HG03571 (cell line): ENCODE measurements at regions not wholly inside any gene's neighbourhood (a gene's known extent, or its start where the extent isn't known, plus 50 kb on each side); places are given as distances from the start of the nearest gene placed in this dataset.
"Not testable (repeated sequence)": the region's sequence is repeated elsewhere in the genome, so short reads cannot be mapped to it uniquely, and the experiment has no call there.

Experiments
- ATAC-seq: cut with Tn5 transposase; IDR thresholded peaks from one replicate; pipeline ENCODE4 v1.9.1; 2021; ENCODE audit not compliant: unreplicated experiment

- no peak for ATAC-seq
Observed at GRCh38 chr10:28354511-28354910, 51.6 kb upstream of the MPP7 start.

GRCh38 chr10:28355376-28355775, 52.5 kb upstream of the MPP7 start:
- no peak for ATAC-seq

GRCh38 chr10:28359334-28359733, 56.5 kb upstream of the MPP7 start:
- no peak for ATAC-seq

- ATAC-seq: no peak
Observed at GRCh38 chr10:28360175-28360574, 57.3 kb upstream of the MPP7 start.

- no peak for ATAC-seq
Observed at GRCh38 chr10:28363376-28363775, 60.5 kb upstream of the MPP7 start.

DNA sequence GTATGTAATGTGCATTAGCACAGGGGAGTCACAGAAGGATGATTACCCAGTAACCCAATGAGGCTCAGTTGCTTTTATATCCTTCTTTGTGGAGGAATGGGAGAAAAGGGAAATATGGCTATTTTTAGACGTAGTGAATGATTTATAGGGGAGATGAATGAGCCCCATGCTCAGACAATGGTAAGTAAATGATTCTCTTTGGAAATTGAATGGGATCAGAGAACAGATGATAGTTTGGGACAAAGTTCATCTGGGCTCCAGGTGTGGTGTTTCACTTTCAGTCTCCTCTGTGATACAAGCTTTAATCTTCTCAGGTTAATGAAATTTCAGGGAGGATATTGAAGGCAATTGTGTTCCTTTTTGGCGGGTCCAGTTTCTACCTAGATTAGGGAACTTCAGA, 63.0 kb upstream of the MPP7 start:
- ATAC-seq: no peak

- ATAC-seq: no peak
Observed at GRCh38 chr10:28366994-28367393, 64.1 kb upstream of the MPP7 start.

GRCh38 chr10:28367413-28367812, 64.5 kb upstream of the MPP7 start:
- ATAC-seq: no peak

DNA sequence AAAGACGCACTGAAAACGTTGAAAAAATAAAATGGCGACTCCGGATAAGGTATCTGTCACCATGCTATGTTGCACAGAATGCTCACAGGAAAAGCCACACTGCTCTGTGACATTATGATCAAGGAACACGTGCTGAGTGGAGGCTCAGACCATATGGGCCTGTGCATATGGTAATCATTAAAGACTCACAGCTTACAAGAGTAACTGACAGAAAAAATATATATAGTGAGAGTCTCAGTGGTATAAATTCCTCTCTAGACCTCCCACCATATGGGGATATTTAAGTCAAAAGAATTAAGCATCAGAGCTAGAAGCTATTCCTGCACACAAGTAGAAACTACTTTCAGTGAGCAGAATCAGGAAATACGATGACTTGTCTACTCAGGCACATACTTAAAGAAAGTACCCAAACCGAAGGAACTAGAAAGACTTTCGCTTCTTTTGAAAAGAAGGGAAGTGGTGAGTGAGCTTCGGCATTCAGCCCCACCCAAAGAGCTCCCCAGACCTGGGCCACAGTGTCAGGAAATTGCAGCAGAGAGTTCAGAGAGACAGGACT, 65.1 kb upstream of the MPP7 start:
- peak; percentile 93 for ATAC-seq

GRCh38 chr10:28370107-28370835, 67.4 kb upstream of the MPP7 start:
- no peak for ATAC-seq

GRCh38 chr10:28371638-28372037, 68.8 kb upstream of the MPP7 start:
- ATAC-seq: not testable (repeated sequence)

- no peak for ATAC-seq
Observed at GRCh38 chr10:28374036-28374435, 71.2 kb upstream of the MPP7 start.

DNA sequence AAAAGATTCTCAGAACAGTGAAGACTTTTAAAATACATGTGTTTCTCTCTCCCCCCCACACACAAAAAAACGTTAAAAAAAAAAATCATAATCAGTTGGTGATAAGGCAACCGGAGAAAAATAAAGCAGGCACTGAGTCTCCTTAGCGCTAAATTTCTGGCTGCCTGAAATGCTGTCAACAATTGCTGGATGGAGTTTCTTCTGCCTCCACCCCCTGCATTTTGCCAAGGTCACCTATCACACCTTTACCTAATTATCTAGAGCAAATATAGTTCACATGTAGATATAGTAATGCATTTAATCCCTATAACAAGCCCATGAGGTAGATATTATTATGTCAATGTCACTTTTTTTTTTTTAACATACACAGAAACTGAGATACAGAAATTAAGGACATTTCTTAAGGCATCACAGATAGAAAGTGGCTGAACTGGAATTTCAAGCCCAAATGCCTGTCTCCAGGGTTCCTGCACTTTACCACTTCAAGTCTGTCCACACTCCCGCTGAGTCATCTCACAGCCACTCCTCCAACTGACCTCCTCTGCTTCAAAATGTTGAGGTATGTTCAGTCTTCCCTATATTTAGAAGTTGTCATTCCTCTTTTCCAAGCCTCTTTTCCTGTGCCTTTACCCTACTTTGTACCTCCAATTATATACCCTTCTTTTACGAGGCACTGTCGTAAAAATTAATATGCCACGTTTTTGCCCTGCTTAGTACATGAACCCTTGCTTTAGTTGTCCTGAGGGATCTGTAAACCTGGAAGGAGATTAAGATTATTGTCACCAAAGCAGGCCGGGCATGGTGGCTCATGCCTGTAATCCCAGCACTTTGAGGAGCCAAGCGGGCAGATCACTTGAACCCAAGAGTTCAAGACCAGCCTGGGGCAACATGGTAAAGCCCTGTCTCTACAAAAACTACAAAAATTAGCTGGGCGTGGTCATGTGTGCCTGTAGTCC, 72.8 kb upstream of the MPP7 start:
- ATAC-seq: no peak

DNA sequence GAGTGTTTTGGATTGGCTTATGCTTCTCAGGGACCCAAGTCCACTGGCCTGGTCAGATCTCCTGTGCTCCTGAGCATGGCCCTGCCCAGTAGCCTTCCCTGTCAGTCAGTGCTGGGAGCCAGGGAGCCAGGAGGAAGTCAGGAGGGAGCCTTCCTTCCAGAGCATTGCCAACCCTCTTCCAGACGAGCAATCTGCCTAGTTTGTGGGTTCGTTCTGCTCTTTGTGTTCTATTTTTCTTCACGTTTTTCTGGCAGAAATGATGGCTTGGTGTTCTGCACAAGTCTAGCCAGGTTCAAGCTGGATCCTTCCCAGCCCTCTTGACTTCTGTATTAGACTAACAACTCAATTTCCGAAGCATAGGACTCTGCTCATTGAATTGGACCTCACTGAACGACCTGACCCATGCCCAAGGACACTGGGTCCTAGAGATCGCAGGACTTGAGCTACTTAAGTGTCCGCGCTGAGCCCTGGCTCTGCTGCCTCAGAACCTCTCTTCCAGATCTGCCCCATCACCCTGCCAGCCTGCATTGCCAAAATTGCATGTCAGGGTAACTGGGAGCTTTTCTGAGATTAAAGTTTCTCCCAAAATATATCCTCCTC, 76.2 kb upstream of the MPP7 start:
- no peak for ATAC-seq

DNA sequence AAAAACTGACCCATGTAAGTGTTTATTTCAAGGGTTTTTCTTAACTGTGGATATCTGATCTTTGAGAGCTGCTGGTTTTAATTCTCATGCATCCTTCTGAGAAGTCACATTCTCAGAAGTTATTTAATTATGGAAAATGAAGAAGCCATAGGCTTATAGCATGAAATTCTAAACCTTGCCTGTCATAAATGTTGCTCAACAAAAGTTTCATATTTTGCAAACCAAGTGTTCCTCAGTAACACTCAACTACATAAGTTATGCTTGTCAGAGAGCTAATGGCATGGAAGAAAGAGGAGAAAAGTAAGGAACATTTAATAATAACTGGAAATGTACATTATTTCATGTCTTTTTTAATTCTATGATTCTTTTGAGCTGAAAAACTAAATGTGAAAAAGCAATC, 78.6 kb upstream of the MPP7 start:
- ATAC-seq: no peak

DNA sequence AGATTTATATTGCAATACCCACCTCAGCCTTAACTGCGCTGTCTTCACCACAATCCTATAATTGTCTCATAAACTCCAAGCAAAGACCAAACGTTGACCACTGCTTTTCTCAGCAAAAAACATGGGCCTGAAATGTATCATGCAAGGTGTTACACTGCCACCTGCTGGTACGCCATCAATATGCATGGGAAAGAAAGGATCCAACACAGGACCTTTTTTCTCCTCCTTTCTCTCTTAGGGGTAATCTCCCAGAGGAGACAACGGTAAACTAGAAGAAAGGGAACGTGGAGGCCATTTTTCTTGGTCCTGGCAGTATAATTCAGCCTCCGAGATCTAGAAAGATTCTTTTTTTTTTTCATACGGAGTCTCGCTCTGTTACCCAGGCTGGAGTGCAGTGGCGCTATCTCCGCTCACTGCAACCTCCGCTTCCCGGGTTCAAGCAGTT, 79.1 kb upstream of the MPP7 start:
- ATAC-seq: peak; percentile 94

DNA sequence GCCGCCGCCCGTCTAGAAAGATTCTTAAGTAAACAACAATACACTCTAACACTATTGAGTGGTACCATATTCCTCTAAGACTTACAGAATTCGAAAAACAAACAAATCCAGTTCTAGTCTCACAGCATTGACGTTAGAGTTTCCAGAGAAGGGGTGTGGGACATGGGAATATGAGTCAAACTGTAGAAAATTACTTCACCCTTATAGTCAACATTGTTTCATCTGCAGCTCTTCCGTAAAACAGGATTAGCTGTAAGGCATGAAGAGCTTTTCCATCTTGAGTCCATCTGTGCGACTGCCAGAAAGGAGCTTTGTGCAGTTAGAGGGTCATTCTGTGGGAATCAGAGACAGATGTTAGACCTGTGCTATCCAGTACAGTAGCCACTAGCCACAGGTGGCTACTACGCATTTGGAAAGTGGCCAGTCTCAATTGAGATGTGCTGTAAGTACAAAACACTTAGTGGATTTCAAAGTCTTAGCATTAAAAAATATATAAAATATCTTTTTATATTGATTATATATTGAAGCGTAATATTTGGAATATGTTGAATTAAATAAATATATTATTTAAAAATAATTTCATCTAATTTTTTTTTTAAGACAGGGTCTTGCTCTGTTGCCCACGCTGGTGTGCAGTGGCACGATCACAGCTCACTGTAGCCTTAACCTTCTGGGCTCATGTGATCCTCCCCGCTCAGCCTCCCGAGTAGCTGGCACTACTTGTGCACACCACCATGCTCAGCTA, 79.8 kb upstream of the MPP7 start:
- no peak for ATAC-seq

- no peak for ATAC-seq
Observed at GRCh38 chr10:28384557-28384956, 81.7 kb upstream of the MPP7 start.

DNA sequence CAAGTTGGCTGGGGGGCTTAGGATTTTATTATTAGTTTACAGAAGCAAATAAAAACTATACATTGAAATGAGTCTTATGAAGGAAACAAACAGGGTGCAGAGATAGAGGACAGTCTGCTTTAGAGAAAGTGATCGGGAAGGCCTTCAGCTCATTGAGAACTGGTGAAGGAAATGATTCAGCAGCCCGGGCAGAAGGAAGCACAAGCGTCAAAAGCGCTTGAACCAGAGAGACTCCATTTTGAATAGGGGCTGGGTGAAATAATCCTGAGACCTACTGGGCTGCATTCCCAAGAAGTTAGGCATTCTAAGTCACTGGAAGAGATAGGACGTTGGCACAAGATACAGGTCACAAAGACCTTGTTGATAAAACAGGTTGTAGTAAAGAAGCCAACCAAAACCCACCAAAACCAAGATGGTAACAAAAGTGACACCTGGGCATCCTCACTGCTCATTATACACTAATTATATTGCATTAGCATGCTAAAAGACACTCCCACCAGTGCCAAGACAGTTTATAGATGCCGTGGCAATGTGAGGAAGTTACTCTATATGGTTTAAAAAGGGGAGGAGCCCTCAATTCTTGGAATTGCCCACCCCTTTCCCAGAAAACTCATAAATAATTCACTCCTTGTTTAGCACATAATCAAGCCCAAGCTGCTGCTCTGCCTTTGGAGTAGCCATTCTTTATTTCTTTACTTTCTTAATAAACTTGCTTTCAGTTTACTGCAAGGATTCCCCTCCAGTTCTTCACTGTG, 83.1 kb upstream of the MPP7 start:
- ATAC-seq: no peak

GRCh38 chr10:28386503-28386868, 83.6 kb upstream of the MPP7 start:
- ATAC-seq: no peak
